ENCODE measurements at regions not wholly inside any gene's neighbourhood (a gene's known extent, or its start where the extent isn't known, plus 50 kb on each side); places are given as distances from the start of the nearest gene placed in this dataset.

DNA sequence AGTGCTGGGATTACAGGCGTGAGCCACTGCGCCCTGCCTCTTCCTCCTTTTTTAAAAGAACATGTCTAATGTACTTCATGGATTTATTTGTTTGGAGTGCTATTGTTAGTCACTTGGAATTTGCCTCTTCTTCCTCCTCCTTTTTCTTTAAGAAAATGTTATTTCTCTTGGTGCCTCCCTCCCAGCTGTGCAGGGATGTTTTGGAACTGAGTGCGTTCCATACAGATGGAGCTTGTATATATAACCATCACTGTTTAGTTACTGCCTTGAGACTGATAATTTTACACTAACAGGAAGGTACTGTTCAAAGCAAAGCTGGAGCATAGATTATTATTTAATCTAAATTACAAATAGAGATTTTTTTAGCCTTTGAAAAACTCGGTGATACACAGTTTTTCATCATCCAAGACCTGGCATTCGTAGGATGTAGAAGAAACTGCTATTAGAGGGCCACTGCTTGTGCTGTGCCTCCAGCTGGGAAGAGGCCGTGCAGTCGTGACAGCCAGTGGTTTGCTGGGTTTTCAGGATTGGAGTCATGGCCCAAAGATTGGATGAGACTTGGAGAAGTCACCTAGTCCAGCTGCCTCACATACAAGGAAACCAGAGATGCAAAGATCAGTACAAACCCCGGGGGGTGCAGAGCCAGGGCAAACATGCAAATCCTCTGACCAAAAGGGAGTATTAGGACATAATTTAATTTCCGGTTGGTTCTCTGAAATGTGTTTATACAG is 123.1 kb downstream of the PLEKHG1 start:
- TF ChIP-seq, protein P1, sequence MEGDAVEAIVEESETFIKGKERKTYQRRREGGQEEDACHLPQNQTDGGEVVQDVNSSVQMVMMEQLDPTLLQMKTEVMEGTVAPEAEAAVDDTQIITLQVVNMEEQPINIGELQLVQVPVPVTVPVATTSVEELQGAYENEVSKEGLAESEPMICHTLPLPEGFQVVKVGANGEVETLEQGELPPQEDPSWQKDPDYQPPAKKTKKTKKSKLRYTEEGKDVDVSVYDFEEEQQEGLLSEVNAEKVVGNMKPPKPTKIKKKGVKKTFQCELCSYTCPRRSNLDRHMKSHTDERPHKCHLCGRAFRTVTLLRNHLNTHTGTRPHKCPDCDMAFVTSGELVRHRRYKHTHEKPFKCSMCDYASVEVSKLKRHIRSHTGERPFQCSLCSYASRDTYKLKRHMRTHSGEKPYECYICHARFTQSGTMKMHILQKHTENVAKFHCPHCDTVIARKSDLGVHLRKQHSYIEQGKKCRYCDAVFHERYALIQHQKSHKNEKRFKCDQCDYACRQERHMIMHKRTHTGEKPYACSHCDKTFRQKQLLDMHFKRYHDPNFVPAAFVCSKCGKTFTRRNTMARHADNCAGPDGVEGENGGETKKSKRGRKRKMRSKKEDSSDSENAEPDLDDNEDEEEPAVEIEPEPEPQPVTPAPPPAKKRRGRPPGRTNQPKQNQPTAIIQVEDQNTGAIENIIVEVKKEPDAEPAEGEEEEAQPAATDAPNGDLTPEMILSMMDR (IDR thresholded peaks at IDR 0.05), result no peak
- TF ChIP-seq ZFX (IDR thresholded peaks at IDR 0.05; ENCODE audit: borderline replicate concordance), result no peak
